ENCODE measurements at regions not wholly inside any gene's neighbourhood (a gene's known extent, or its start where the extent isn't known, plus 50 kb on each side); places are given as distances from the start of the nearest gene placed in this dataset.

DNA sequence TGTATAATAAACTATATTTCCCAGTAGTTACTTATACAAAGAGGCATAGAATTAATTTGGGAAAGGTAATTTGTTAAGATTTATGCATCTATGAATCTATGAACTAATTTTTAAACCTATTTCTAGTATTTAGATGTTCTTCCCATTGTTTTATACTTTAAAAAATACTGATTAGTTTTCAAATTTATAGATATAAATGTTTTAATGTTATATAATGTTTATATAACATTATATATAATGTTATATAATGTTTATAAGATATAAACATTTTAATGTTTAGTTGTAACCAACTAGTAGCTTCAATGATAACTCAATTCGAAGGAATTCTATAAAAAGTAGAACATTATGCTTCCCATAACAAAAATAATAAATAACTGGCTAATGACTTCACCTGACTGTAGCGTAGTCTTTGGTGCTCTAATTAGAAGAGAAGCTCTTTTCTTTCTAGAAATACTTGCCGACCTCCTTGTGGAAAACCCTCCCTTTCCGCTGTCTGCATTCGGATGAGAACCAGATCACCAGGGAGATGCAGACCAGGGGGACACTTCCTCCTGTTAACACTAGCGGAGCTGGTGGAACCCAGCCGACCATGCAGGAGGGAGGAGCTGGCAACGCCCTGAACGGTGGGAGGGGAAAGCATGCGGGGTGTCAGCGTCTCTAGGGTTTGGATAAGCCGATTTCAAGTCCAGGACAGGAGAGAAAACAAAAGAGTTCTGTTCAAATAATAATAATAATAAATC, 158.4 kb downstream of the OR2B2 start:
- no peak overlapping the region for H2BK20ac ChIP-seq (ENCODE audit: low read depth, low read length)
- H3K27ac ChIP-seq (ENCODE audit: insufficient read depth, low read length): no peak overlapping the region
- no peak overlapping the region for H4K91ac ChIP-seq (ENCODE audit: insufficient read depth, low read depth, low read length)
- no peaks in the 10 kb centered on the region for H3K36me3 ChIP-seq (ENCODE audit: control insufficient read depth, insufficient read depth, low read length)
- no peak overlapping the region for H4K8ac ChIP-seq (ENCODE audit: low read depth in 2 of 2, low read length in 2 of 2)
- no peak overlapping the region for H2AK9ac ChIP-seq (replicated peaks; ENCODE audit: low read depth, low read length, poor library complexity)
- no peak overlapping the region for H2AK5ac ChIP-seq (ENCODE audit: low read depth, low read length)
- peak overlapping the region; percentile 58 for H3K4me3 ChIP-seq (ENCODE audit: insufficient read depth, low read depth, low read length)
- dilution Hi-C loops (cut with HindIII; ENCODE audit: low sequenced_read_pairs, unreplicated experiment): no loop called here
- H4K20me1 ChIP-seq (ENCODE audit: insufficient read depth, low read length): no peaks in the 10 kb centered on the region
- peak overlapping the region; percentile 83 for H3K4me2 ChIP-seq (ENCODE audit: low read depth, low read length)
- no peak overlapping the region for H4K5ac ChIP-seq (ENCODE audit: low read depth, low read length)
- no peak overlapping the region for H2BK120ac ChIP-seq (ENCODE audit: low read depth, low read length)
- H3K14ac ChIP-seq (replicated peaks; ENCODE audit: low read depth, low read length): no peak overlapping the region
- no peak overlapping the region for H2BK5ac ChIP-seq (ENCODE audit: low read depth, low read length, poor library complexity, severe bottlenecking)
- H3K4me1 ChIP-seq (ENCODE audit: control insufficient read depth, insufficient read depth, low read length): no peaks in the 10 kb centered on the region
- intact Hi-C loops (cut with micrococcal nuclease): loop anchor here (2.0 to 5.0 kb wide), 8 partner anchors 65 to 472 kb away; partner anchors contain the start of gene ZNF184
- no TSS peak for BruUV-seq (replicated peaks)
- no peak overlapping the region for H3K23ac ChIP-seq (ENCODE audit: low read depth, low read length)
- no peaks in the 10 kb centered on the region for H3K9me1 ChIP-seq (ENCODE audit: insufficient read depth, low read length)
- H3K18ac ChIP-seq (ENCODE audit: low read depth, low read length): no peak overlapping the region
- no peaks in the 10 kb centered on the region for H3K79me1 ChIP-seq (ENCODE audit: low read depth in 1 of 2, low read length in 2 of 2)
- in situ Hi-C loops (cut with MboI; ENCODE audit: low sequenced_read_pairs): loop anchor here (5.0 kb wide), 1 partner anchor 237 kb away; no protein-coding TSS in a partner anchor
- no CpG with 5 or more reads among the region's 12 CpGs for WGBS, 2 experiments (ENCODE audit: extremely low coverage in 2 of 2, insufficient read length in 1 of 2)
- ChIA-PET CTCF (interaction anchor here (0.6 to 2.4 kb wide), 4 partner anchors 19 to 1094 kb away, joined by 3 to 9 read pairs (median 6); no protein-coding TSS in a partner anchor), POLR2A (ENCODE audit: unreplicated experiment) (interaction anchor here (0.5 to 0.7 kb wide), 2 partner anchors 215 to 597 kb away, joined by 3 to 4 read pairs; no protein-coding TSS in a partner anchor)
- H3K56ac ChIP-seq (ENCODE audit: extremely low read depth, insufficient read depth, low read length): no peak overlapping the region
- peak; percentile 69 for ATAC-seq (ENCODE audit: low read depth)
- peak overlapping the region; percentile 34; the same call in 1 of the 2 replicates for H3K9ac ChIP-seq (ENCODE audit: low read depth, low read length)
- no peak overlapping the region for H2BK15ac ChIP-seq (ENCODE audit: low read depth, low read length)
- no peaks in the 10 kb centered on the region for H3K9me3 ChIP-seq (ENCODE audit: control insufficient read depth, insufficient read depth, low read length)
- peaks cover 7% of the 10 kb centered on the region for H3K27me3 ChIP-seq (ENCODE audit: control insufficient read depth, insufficient read depth, low read length)
- TF ChIP-seq RCOR1 (IDR thresholded peaks at IDR 0.05; ENCODE audit: insufficient replicate concordance, low read length) (no peak), CTCF (conservative IDR thresholded peaks at IDR 0.05; ENCODE audit: low read depth, low read length) (no peak), MXI1 (IDR thresholded peaks at IDR 0.05; ENCODE audit: borderline replicate concordance, low read depth, low read length) (peak; percentile 66; the same call in 1 of the 2 replicates)
- peak; percentile 76 for DNase-seq
- no peak overlapping the region for H3K4ac ChIP-seq (ENCODE audit: low read depth, low read length)
- H2AFZ ChIP-seq (replicated peaks; ENCODE audit: low read length, poor library complexity): peak overlapping the region; percentile 87

All from IMR-90 (cell line).